ENCODE measurements at regions not wholly inside any gene's neighbourhood (a gene's known extent, or its start where the extent isn't known, plus 50 kb on each side); places are given as distances from the start of the nearest gene placed in this dataset.

- intact Hi-C loops (cut with DNase I, micrococcal nuclease): no loop called here
- ATAC-seq (ENCODE audit: poor library complexity) (no peak), DNase-seq (no peak)
- no peak for TF ChIP-seq CTCF (IDR thresholded peaks at IDR 0.05)
- Mint-ChIP-seq H3K36me3 (ENCODE audit: low read depth) (no peaks in the 10 kb centered on the region), H3K27ac (no peak overlapping the region), H3K4me1 (ENCODE audit: low read depth) (no peaks in the 10 kb centered on the region), H3K27me3 (no peaks in the 10 kb centered on the region), H3K9me3 (no peaks in the 10 kb centered on the region), H3K4me3 (no peak overlapping the region)
- Histone ChIP-seq H3K4me3 (ENCODE audit: low read length) (no peak overlapping the region), H3K27me3 (ENCODE audit: control insufficient read depth in 1 of 2, insufficient read depth in 2 of 2, low read length in 2 of 2) (no peaks in the 10 kb centered on the region), H3K36me3 (ENCODE audit: insufficient read depth, low read length) (no peaks in the 10 kb centered on the region), H3K27ac (ENCODE audit: low read depth in 1 of 2, low read length in 2 of 2) (no peak overlapping the region), H3K4me1 (ENCODE audit: insufficient read depth, low read length) (no peaks in the 10 kb centered on the region), H3K9me3 (ENCODE audit: control insufficient read depth in 1 of 2, insufficient read depth in 1 of 2, low read length in 2 of 2) (no peaks in the 10 kb centered on the region)
- ChIA-PET CTCF (no interaction called here), POLR2A (no interaction called here)
These were observed 145.5 kb downstream of the ADCYAP1 start for GRCh38 chr18:1050012-1050657.

GRCh38 chr18:1052301-1052700, 147.6 kb downstream of the ADCYAP1 start:
- TF ChIP-seq CTCF (IDR thresholded peaks at IDR 0.05): no peak

DNA sequence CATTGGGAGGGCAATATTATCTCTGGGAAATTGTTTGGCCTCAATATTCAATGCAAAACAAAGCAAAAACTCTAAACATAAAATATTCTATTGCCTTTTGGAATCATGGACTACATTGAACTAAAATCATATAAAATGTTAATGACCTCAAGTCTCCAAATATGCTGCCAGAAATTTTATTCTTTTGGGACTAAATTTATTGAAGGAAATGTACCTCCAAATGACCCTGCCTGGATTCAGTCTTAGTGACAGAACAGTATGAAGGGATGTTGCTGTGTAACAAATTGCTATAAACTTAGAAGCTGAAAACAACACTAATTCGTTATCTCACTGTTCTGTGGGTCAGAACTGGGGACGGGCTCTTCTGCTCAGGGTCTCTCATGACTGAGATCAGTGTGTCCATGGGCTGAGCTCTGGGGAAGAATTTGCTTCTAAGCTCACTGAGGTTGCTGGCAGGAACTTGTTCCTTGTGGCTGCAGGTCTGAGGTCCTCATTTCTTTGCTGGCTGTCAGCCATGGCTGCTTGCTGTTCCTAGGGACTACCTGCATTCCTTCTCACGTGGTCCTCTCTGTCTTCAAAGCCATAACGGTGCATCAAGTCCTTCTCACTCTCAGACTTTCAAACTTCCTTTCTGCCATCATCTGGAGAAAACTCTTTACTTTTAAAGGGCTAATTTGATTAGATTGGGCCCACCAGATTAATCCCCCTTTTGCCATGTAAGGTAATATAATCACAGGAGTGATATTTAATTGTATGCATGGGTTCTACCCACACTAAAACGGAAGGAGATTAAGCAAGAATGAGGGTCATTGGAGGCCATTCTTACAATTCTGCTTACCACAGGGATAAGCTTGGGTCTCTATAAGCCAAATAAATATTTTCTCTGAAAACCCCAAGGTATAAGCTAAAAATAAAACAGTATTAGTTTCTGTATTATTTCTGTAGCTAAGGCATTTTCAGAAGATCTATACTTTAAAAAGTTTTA, 149.0 kb downstream of the ADCYAP1 start:
- no peak for ATAC-seq (ENCODE audit: poor library complexity)
- H3K4me3 ChIP-seq (ENCODE audit: low read length): no peak overlapping the region
- intact Hi-C loops (cut with DNase I, micrococcal nuclease): no loop called here
- H3K27me3 ChIP-seq (ENCODE audit: control insufficient read depth in 1 of 2, insufficient read depth in 2 of 2, low read length in 2 of 2): no peaks in the 10 kb centered on the region
- H3K4me3 Mint-ChIP-seq: no peak overlapping the region
- no peak for TF ChIP-seq CTCF (IDR thresholded peaks at IDR 0.05)
- H3K36me3 Mint-ChIP-seq (ENCODE audit: low read depth): no peaks in the 10 kb centered on the region
- CTCF ChIA-PET: no interaction called here
- POLR2A ChIA-PET: no interaction called here
- no peaks in the 10 kb centered on the region for H3K36me3 ChIP-seq (ENCODE audit: insufficient read depth, low read length)
- H3K27ac Mint-ChIP-seq: no peak overlapping the region
- H3K4me1 ChIP-seq (ENCODE audit: insufficient read depth, low read length): no peaks in the 10 kb centered on the region
- H3K27ac ChIP-seq (ENCODE audit: low read depth in 1 of 2, low read length in 2 of 2): no peak overlapping the region
- no peaks in the 10 kb centered on the region for H3K4me1 Mint-ChIP-seq (ENCODE audit: low read depth)
- H3K9me3 ChIP-seq (ENCODE audit: control insufficient read depth in 1 of 2, insufficient read depth in 1 of 2, low read length in 2 of 2): peaks cover 0 to 4% of the 10 kb centered on the region in 2 experiments
- DNase-seq: no peak
- H3K9me3 Mint-ChIP-seq: peaks cover 5% of the 10 kb centered on the region
- H3K27me3 Mint-ChIP-seq: no peaks in the 10 kb centered on the region

More at GRCh38 chr18:1052301-1052700, 147.6 kb downstream of the ADCYAP1 start:
- H3K4me1 ChIP-seq (ENCODE audit: insufficient read depth, low read length): no peaks in the 10 kb centered on the region
- H3K27me3 Mint-ChIP-seq: no peaks in the 10 kb centered on the region
- H3K36me3 Mint-ChIP-seq (ENCODE audit: low read depth): no peaks in the 10 kb centered on the region
- no peaks in the 10 kb centered on the region for H3K27me3 ChIP-seq (ENCODE audit: control insufficient read depth in 1 of 2, insufficient read depth in 2 of 2, low read length in 2 of 2)
- H3K27ac ChIP-seq (ENCODE audit: low read depth in 1 of 2, low read length in 2 of 2): no peak overlapping the region
- no peak overlapping the region for H3K4me3 Mint-ChIP-seq
- H3K9me3 Mint-ChIP-seq: peaks cover 2% of the 10 kb centered on the region
- H3K27ac Mint-ChIP-seq: no peak overlapping the region
- ATAC-seq (ENCODE audit: poor library complexity) (no peak), DNase-seq (no peak)
- CTCF ChIA-PET: interaction anchor here (0.6 kb wide), 1 partner anchor 160 kb away, joined by 3 read pairs; no protein-coding TSS in a partner anchor
- no peaks in the 10 kb centered on the region for H3K4me1 Mint-ChIP-seq (ENCODE audit: low read depth)
- no peak overlapping the region for H3K4me3 ChIP-seq (ENCODE audit: low read length)
- POLR2A ChIA-PET: no interaction called here
- no peaks in the 10 kb centered on the region for H3K36me3 ChIP-seq (ENCODE audit: insufficient read depth, low read length)
- peaks cover 0 to 4% of the 10 kb centered on the region in 2 experiments for H3K9me3 ChIP-seq (ENCODE audit: control insufficient read depth in 1 of 2, insufficient read depth in 1 of 2, low read length in 2 of 2)
- intact Hi-C loops (cut with DNase I, micrococcal nuclease): no loop called here
